ENCODE measurements at regions not wholly inside any gene's neighbourhood (a gene's known extent, or its start where the extent isn't known, plus 50 kb on each side); places are given as distances from the start of the nearest gene placed in this dataset.

- TF ChIP-seq POLR2A (IDR thresholded peaks at IDR 0.05; ENCODE audit: low read depth, low read length) (no peak), MAX (IDR thresholded peaks at IDR 0.05; ENCODE audit: low read depth, low read length) (no peak), IRF3 (IDR thresholded peaks at IDR 0.05) (no peak), SP1 (IDR thresholded peaks at IDR 0.05; ENCODE audit: low read depth, low read length) (no peak), CTCF (IDR thresholded peaks at IDR 0.05 in 2 of 3, conservative IDR thresholded peaks at IDR 0.05 in 1 of 3; ENCODE audit: control insufficient read depth in 2 of 3, extremely low read depth in 1 of 3, insufficient read depth in 1 of 3, low read depth in 3 of 3, low read length in 3 of 3) (no peak), EGR1 (IDR thresholded peaks at IDR 0.05; ENCODE audit: borderline replicate concordance in 1 of 2, low read depth in 2 of 2, low read length in 2 of 2) (no peak), EZH2 (IDR thresholded peaks at IDR 0.05; ENCODE audit: borderline replicate concordance, control insufficient read depth, low read depth, low read length) (no peak), CBFB (IDR thresholded peaks at IDR 0.05; ENCODE audit: low read depth) (no peak), ESRRA (IDR thresholded peaks at IDR 0.05; ENCODE audit: low read length) (no peak), RAD21 (IDR thresholded peaks at IDR 0.05; ENCODE audit: insufficient read depth, low read depth, low read length) (no peak), NFIC (IDR thresholded peaks at IDR 0.05; ENCODE audit: low read depth, low read length) (no peak), PBX3 (IDR thresholded peaks at IDR 0.05; ENCODE audit: insufficient replicate concordance, low read depth, low read length) (no peak), RFX5 (IDR thresholded peaks at IDR 0.05; ENCODE audit: low read depth, low read length) (no peak)
These were observed 399.9 kb upstream of the CYRIA start for GRCh38 chr2:17065536-17065935.
